WTC11 (cell line): ENCODE measurements at regions not wholly inside any gene's neighbourhood (a gene's known extent, or its start where the extent isn't known, plus 50 kb on each side); places are given as distances from the start of the nearest gene placed in this dataset.

Source experiments
- ATAC-seq: fragments of 200-7000 bp; cut with Tn5 transposase; 2 replicates; pipeline ENCODE4 v1.10.0; 2021; ENCODE audit warnings: mild to moderate bottlenecking, moderate library complexity
- CTCF ChIA-PET: fragments of 300-600 bp; sonication (Branson Sonifier 250); formaldehyde crosslinking; loops from one replicate; lab custom pipeline; 2021; ENCODE audit warnings: antibody characterized with exemption; lab: Charles Lee
- POLR2A ChIA-PET: fragments of 350-600 bp; sonication (Branson Sonifier 250); formaldehyde crosslinking; loops from one replicate; lab custom pipeline; 2021; ENCODE audit warnings: antibody characterized with exemption; lab: Charles Lee
- DNase-seq: peaks from one replicate; pipeline ENCODE4 v3.0.0; 2021; ENCODE audit warnings: low spot score
- H3K27ac Mint-ChIP-seq: 2 replicates; pipeline ENCODE4 v1.8.0; 2021; ENCODE audit warnings: mixed read lengths
- H3K27me3 Mint-ChIP-seq: 2 replicates; pipeline ENCODE4 v1.8.0; 2021; ENCODE audit warnings: low read depth, mild to moderate bottlenecking, moderate library complexity, mixed read lengths
- H3K36me3 Mint-ChIP-seq: 2 replicates; pipeline ENCODE4 v1.8.0; 2021; ENCODE audit warnings: mixed read lengths
- H3K4me1 Mint-ChIP-seq: 2 replicates; pipeline ENCODE4 v1.8.0; 2022; ENCODE audit warnings: mixed read lengths
- H3K4me3 Mint-ChIP-seq: 2 replicates; pipeline ENCODE4 v1.8.0; 2021; ENCODE audit warnings: mild to moderate bottlenecking, moderate library complexity, mixed read lengths
- H3K9me3 Mint-ChIP-seq: 2 replicates; pipeline ENCODE4 v1.8.0; 2021; ENCODE audit warnings: mixed read lengths
- AFF4 ChIP-seq: sonication (generic); formaldehyde crosslinking; IDR thresholded peaks from 2 replicates; pipeline ENCODE4 v1.8.1; 2023; ENCODE audit warnings: mild to moderate bottlenecking, missing genetic modification reagents, borderline replicate concordance
- ATF1 ChIP-seq: sonication (generic); formaldehyde crosslinking; IDR thresholded peaks from 2 replicates; pipeline ENCODE4 v1.8.1; 2023; ENCODE audit warnings: mild to moderate bottlenecking, moderate library complexity, missing genetic modification reagents
- ATF6 ChIP-seq: sonication (generic); formaldehyde crosslinking; IDR thresholded peaks from 2 replicates; pipeline ENCODE4 v1.8.1; 2023; ENCODE audit warnings: mild to moderate bottlenecking, missing genetic modification reagents
- CREB1 ChIP-seq: sonication (generic); formaldehyde crosslinking; IDR thresholded peaks from 2 replicates; pipeline ENCODE4 v1.8.0; 2023; ENCODE audit warnings: mild to moderate bottlenecking, missing genetic modification reagents
- E2F1 ChIP-seq: sonication (generic); formaldehyde crosslinking; IDR thresholded peaks from 2 replicates; pipeline ENCODE4 v1.8.0; 2022; ENCODE audit warnings: mild to moderate bottlenecking, missing genetic modification reagents
- E2F4 ChIP-seq: sonication (generic); formaldehyde crosslinking; IDR thresholded peaks from 2 replicates; pipeline ENCODE4 v1.8.1; 2022; ENCODE audit warnings: low read depth, mild to moderate bottlenecking, moderate library complexity, missing genetic modification reagents, borderline replicate concordance
- FOXP1 ChIP-seq: sonication (generic); formaldehyde crosslinking; IDR thresholded peaks from 2 replicates; pipeline ENCODE4 v1.8.0; 2022; ENCODE audit warnings: missing genetic modification reagents, mild to moderate bottlenecking, moderate library complexity, borderline replicate concordance
- GABPB1 ChIP-seq: sonication (generic); formaldehyde crosslinking; IDR thresholded peaks from 2 replicates; pipeline ENCODE4 v1.8.1; 2023; ENCODE audit warnings: mild to moderate bottlenecking, missing genetic modification reagents
- MXD4 ChIP-seq: fragments of 250-450 bp; sonication (Bioruptor Pico); IDR thresholded peaks from 2 replicates; pipeline ENCODE4 v1.8.0; 2021; ENCODE audit warnings: mild to moderate bottlenecking, moderate library complexity, borderline replicate concordance
- STAT6 ChIP-seq: sonication (generic); formaldehyde crosslinking; conservative IDR thresholded peaks from 2 replicates; pipeline ENCODE4 v1.8.1; 2023; ENCODE audit warnings: mild to moderate bottlenecking, low read depth, missing genetic modification reagents, moderate library complexity
- ZBTB21 ChIP-seq: sonication (generic); formaldehyde crosslinking; IDR thresholded peaks from 2 replicates; pipeline ENCODE4 v1.8.1; 2023; ENCODE audit warnings: mild to moderate bottlenecking, missing genetic modification reagents, borderline replicate concordance
- ZNF121 ChIP-seq: sonication (generic); formaldehyde crosslinking; IDR thresholded peaks from 2 replicates; pipeline ENCODE4 v1.8.0; 2023; ENCODE audit warnings: missing genetic modification reagents
- ZNF138 ChIP-seq: sonication (generic); formaldehyde crosslinking; conservative IDR thresholded peaks from 2 replicates; pipeline ENCODE4 v1.8.1; 2022; ENCODE audit warnings: mild to moderate bottlenecking, moderate library complexity, missing genetic modification reagents
- ZNF396 ChIP-seq: fragments of 250-450 bp; sonication (Bioruptor Pico); IDR thresholded peaks from 2 replicates; pipeline ENCODE4 v1.8.0; 2021; ENCODE audit warnings: mild to moderate bottlenecking, moderate library complexity, borderline replicate concordance
- TF ChIP-seq, protein P1 (sequence below): sonication (generic); formaldehyde crosslinking; conservative IDR thresholded peaks from 2 replicates; pipeline ENCODE4 v1.8.1; 2022; ENCODE audit warnings: mild to moderate bottlenecking, missing genetic modification reagents
- TF ChIP-seq, protein P2 (sequence below): sonication (generic); formaldehyde crosslinking; IDR thresholded peaks from 2 replicates; pipeline ENCODE4 v1.8.0; 2023; ENCODE audit warnings: missing genetic modification reagents

DNA sequence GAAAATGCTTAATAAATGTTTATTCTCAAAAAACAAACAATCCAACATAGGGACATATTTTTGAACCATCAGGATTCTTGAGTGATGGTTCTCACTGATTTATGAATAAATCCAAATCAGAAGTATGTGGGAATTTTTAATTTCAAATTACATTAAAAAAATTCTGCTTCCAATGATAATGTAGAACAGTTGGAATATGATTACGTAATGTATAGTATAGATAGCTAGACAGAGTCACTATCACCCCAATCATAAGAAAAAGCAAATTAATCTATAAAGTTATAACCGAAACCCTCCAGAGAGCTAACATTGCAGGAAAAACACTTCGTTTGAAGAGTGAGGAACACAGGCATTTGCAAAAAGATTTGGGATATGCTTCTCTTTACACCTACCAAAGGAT lies 1600.6 kb upstream of the B3GALT2 start:
- CTCF ChIA-PET: no interaction called here
- no peak for TF ChIP-seq AFF4 (CRISPR knock-in tag)
- TF ChIP-seq GABPB1 (CRISPR knock-in tag): no peak
- TF ChIP-seq STAT6 (CRISPR knock-in tag): no peak
- no peak for TF ChIP-seq MXD4
- no peak for TF ChIP-seq ATF1 (CRISPR knock-in tag)
- TF ChIP-seq ATF6: no peak
- Mint-ChIP-seq H3K27me3 (no peaks in the 10 kb centered on the region), H3K4me1 (no peaks in the 10 kb centered on the region), H3K27ac (no peak overlapping the region), H3K36me3 (no peaks in the 10 kb centered on the region), H3K4me3 (no peak overlapping the region), H3K9me3 (no peaks in the 10 kb centered on the region)
- POLR2A ChIA-PET: no interaction called here
- no peak for ATAC-seq
- DNase-seq: no peak

GRCh38 chr1:194786027-194786426 lies 1599.6 kb upstream of the B3GALT2 start:
- CTCF ChIA-PET: no interaction called here
- POLR2A ChIA-PET: no interaction called here
- no peak for DNase-seq
- Mint-ChIP-seq H3K9me3 (no peaks in the 10 kb centered on the region), H3K4me1 (no peaks in the 10 kb centered on the region), H3K4me3 (no peak overlapping the region), H3K36me3 (no peaks in the 10 kb centered on the region), H3K27me3 (no peaks in the 10 kb centered on the region), H3K27ac (no peak overlapping the region)
- no peak for TF ChIP-seq E2F4
- TF ChIP-seq, protein P1, sequence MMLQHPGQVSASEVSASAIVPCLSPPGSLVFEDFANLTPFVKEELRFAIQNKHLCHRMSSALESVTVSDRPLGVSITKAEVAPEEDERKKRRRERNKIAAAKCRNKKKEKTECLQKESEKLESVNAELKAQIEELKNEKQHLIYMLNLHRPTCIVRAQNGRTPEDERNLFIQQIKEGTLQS (CRISPR knock-in tag): no peak
- TF ChIP-seq ZNF138 (CRISPR knock-in tag): no peak
- TF ChIP-seq FOXP1 (CRISPR knock-in tag): no peak
- TF ChIP-seq, protein P2, sequence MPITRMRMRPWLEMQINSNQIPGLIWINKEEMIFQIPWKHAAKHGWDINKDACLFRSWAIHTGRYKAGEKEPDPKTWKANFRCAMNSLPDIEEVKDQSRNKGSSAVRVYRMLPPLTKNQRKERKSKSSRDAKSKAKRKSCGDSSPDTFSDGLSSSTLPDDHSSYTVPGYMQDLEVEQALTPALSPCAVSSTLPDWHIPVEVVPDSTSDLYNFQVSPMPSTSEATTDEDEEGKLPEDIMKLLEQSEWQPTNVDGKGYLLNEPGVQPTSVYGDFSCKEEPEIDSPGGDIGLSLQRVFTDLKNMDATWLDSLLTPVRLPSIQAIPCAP: no peak
- no peak for TF ChIP-seq ZNF121 (CRISPR knock-in tag)
- TF ChIP-seq CREB1 (CRISPR knock-in tag): no peak
- TF ChIP-seq E2F1: no peak
- no peak for TF ChIP-seq ZNF396 (CRISPR knock-in tag)
- no peak for TF ChIP-seq ZBTB21 (CRISPR knock-in tag)
- ATAC-seq: no peak
